Astrocyte (in vitro differentiated cells and primary cell): ENCODE measurements at regions not wholly inside any gene's neighbourhood (a gene's known extent, or its start where the extent isn't known, plus 50 kb on each side); places are given as distances from the start of the nearest gene placed in this dataset.
"Not testable (repeated sequence)": the region's sequence is repeated elsewhere in the genome, so short reads cannot be mapped to it uniquely, and the experiment has no call there.

ENCODE experiments used
- DNase-seq: peaks from one replicate; pipeline ENCODE4 v3.0.0-alpha.2; 2010; ENCODE audit warnings: low read depth
- FAIRE-seq: peaks from 2 replicates; lab custom pipeline; 2011; peaks lifted over from hg19 to GRCh38; lab: Jason Lieb, UNC
- H2AFZ ChIP-seq: 2 replicates; pipeline ENCODE4 v1.6.0; 2012; ENCODE audit warnings: low read depth, low read length, inconsistent platforms
- H3K27ac ChIP-seq: 2 replicates; pipeline ENCODE4 v1.5.1; 2011; ENCODE audit warnings: low read depth, low read length, inconsistent platforms
- H3K27me3 ChIP-seq: 2 replicates; pipeline ENCODE4 v1.6.0; 2011; ENCODE audit warnings: low read length, inconsistent platforms; ENCODE audit not compliant: insufficient read depth
- H3K36me3 ChIP-seq: 2 replicates; pipeline ENCODE4 v1.5.1; 2011; ENCODE audit warnings: low read length, inconsistent platforms; ENCODE audit not compliant: insufficient read depth
- H3K4me1 ChIP-seq: 2 replicates; pipeline ENCODE4 v1.5.1; 2011; ENCODE audit warnings: low read length, inconsistent platforms; ENCODE audit not compliant: insufficient read depth
- H3K4me2 ChIP-seq: 2 replicates; pipeline ENCODE4 v1.6.0; 2012; ENCODE audit warnings: low read length, inconsistent platforms
- H3K4me3 ChIP-seq: 2 replicates; pipeline ENCODE4 v1.5.1; 2011; ENCODE audit warnings: low read depth, mild to moderate bottlenecking, low read length, inconsistent platforms; ENCODE audit not compliant: insufficient read depth
- H3K79me2 ChIP-seq: 2 replicates; pipeline ENCODE4 v1.6.0; 2012; ENCODE audit warnings: mild to moderate bottlenecking, low read length, inconsistent platforms; ENCODE audit not compliant: insufficient read depth
- H3K9ac ChIP-seq: 2 replicates; pipeline ENCODE4 v1.6.0; 2012; ENCODE audit warnings: mild to moderate bottlenecking, low read length, inconsistent platforms
- H3K9me3 ChIP-seq: 2 replicates; pipeline ENCODE4 v1.5.1; 2012; ENCODE audit warnings: low read depth, mild to moderate bottlenecking, low read length, inconsistent platforms; ENCODE audit not compliant: insufficient read depth
- H4K20me1 ChIP-seq: 2 replicates; pipeline ENCODE4 v1.6.0; 2012; ENCODE audit warnings: low read length, inconsistent platforms; ENCODE audit not compliant: insufficient read depth
- H3K27ac Mint-ChIP-seq: one replicate; pipeline ENCODE4 v1.8.0; 2021; ENCODE audit warnings: mild to moderate bottlenecking, mixed read lengths; ENCODE audit not compliant: unreplicated experiment
- H3K27me3 Mint-ChIP-seq: one replicate; pipeline ENCODE4 v1.8.0; 2021; ENCODE audit warnings: low read depth, mixed read lengths; ENCODE audit not compliant: unreplicated experiment
- H3K36me3 Mint-ChIP-seq: one replicate; pipeline ENCODE4 v1.8.0; 2021; ENCODE audit warnings: low read depth, mixed read lengths; ENCODE audit not compliant: unreplicated experiment
- H3K4me1 Mint-ChIP-seq: one replicate; pipeline ENCODE4 v1.8.0; 2021; ENCODE audit warnings: low read depth, mixed read lengths; ENCODE audit not compliant: unreplicated experiment
- H3K4me3 Mint-ChIP-seq: one replicate; pipeline ENCODE4 v1.8.0; 2021; ENCODE audit warnings: mild to moderate bottlenecking, moderate library complexity, mixed read lengths; ENCODE audit not compliant: unreplicated experiment
- H3K9me3 Mint-ChIP-seq: one replicate; pipeline ENCODE4 v1.8.0; 2021; ENCODE audit warnings: mild to moderate bottlenecking, mixed read lengths; ENCODE audit not compliant: unreplicated experiment

GRCh38 chr1:120600442-120601041, 123.2 kb upstream of the NBPF26 start:
- H3K9me3 Mint-ChIP-seq, H3K36me3 Mint-ChIP-seq, H4K20me1 ChIP-seq, H3K4me1 ChIP-seq, H3K27ac ChIP-seq, H3K27me3 Mint-ChIP-seq, H3K4me3 ChIP-seq, H3K4me1 Mint-ChIP-seq, H3K9ac ChIP-seq, H3K4me3 Mint-ChIP-seq, DNase-seq, H3K36me3 ChIP-seq, H3K9me3 ChIP-seq, H3K27me3 ChIP-seq, FAIRE-seq, H3K79me2 ChIP-seq, H3K27ac Mint-ChIP-seq, H3K4me2 ChIP-seq, H2AFZ ChIP-seq: not testable (repeated sequence)

GRCh38 chr1:120607882-120608281, 115.9 kb upstream of the NBPF26 start:
- not testable (repeated sequence) for H3K9me3 Mint-ChIP-seq, H3K27ac Mint-ChIP-seq, H3K4me3 ChIP-seq, H3K36me3 ChIP-seq, H3K4me3 Mint-ChIP-seq, H2AFZ ChIP-seq, DNase-seq, FAIRE-seq, H3K9me3 ChIP-seq, H3K9ac ChIP-seq, H3K27me3 Mint-ChIP-seq, H3K36me3 Mint-ChIP-seq, H3K4me2 ChIP-seq, H3K4me1 ChIP-seq, H3K79me2 ChIP-seq, H4K20me1 ChIP-seq, H3K4me1 Mint-ChIP-seq, H3K27ac ChIP-seq, H3K27me3 ChIP-seq

DNA sequence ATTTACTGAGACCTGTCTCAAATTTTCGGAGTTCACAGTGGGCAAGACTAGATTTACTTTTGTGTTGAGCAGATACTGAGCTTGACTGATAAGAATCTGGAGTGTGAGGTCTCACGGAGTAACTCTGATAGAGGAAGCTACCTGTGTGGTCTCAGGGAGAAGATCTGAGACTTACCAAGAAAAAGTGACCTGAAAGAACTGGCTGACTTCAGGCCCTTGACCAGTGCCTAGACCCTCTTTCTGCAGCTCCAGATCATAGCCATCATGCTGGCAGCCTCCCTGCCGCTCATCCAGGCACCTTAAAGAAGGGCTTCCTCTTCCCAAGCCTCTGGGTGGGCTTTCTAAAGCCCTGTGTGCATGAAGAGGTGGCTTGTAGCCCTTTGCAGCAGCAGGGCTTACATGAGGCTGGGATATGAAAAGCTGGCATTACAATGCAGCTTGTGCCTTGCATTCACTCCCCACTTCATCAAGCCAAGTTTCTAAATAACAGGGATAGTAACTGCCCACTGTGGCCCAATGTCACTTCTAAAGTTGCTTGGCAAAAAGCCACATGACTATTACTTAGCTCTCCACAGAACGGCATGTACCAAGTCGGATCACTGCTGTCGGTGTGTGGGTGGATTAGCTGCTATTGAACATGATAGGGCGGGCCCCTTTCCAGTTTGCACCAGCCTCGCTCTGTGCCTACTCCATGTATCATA, 115.3 kb upstream of the NBPF26 start:
- H3K9ac ChIP-seq, H3K4me1 ChIP-seq, H3K79me2 ChIP-seq, H3K4me3 Mint-ChIP-seq, H3K27ac Mint-ChIP-seq, H3K9me3 Mint-ChIP-seq, H3K36me3 ChIP-seq, H3K27ac ChIP-seq, H3K9me3 ChIP-seq, FAIRE-seq, H4K20me1 ChIP-seq, H3K4me2 ChIP-seq, H3K4me1 Mint-ChIP-seq, H2AFZ ChIP-seq, H3K27me3 Mint-ChIP-seq, DNase-seq, H3K27me3 ChIP-seq, H3K4me3 ChIP-seq, H3K36me3 Mint-ChIP-seq: not testable (repeated sequence)

DNA sequence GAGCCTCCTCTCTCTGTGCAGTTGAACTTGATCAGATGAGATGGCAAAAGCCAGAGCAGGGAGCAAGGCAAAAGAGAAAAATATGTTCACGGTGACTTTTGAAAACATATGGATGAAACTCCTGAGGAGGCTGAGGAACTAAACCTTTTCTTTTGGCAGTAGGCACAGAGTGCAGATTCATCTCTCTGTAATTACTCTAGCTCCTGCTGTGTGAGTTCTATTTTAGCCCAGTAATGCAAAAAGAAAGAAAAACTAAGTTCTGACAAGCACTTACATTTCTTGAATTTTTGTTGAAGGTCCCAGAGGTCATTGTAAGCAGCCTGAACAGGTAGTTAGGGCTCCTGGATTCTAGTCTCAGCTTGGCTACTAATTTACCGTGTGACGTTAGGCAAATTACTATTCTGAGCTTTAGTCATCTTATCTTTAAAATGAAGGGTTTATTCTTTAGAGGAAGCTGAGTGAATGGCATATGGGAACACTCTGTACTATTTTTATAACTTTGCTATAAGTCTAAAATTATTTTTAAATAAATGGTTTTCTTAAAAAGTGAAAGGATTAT, 114.7 kb upstream of the NBPF26 start:
- FAIRE-seq, result not testable (repeated sequence)

DNA sequence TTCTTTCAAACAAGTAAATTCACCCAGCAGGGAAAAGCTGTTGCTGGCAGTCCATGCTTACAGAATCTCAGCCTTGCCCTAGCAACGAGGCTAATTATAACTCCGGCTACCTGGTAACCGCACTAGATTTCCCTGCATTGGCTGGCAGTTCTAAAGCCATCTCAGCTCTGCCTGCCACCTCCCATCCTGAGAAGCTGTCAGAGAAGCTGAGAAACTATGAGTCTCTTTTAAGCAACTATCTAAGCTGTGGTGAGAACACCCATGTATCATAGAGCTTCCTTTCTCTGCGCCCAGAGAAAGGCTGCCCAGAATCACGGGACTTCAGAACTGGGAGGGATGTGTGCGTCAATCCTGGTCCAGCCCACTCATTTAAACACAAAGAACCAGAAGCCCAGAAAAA, 113.9 kb upstream of the NBPF26 start:
- H3K79me2 ChIP-seq, H3K27ac Mint-ChIP-seq, H3K27ac ChIP-seq, H3K9me3 Mint-ChIP-seq, H3K36me3 ChIP-seq, H3K9ac ChIP-seq, H3K4me1 Mint-ChIP-seq, H3K27me3 ChIP-seq, H3K4me2 ChIP-seq, H3K36me3 Mint-ChIP-seq, H2AFZ ChIP-seq, H3K4me1 ChIP-seq, H3K9me3 ChIP-seq, H3K27me3 Mint-ChIP-seq, H3K4me3 ChIP-seq, H3K4me3 Mint-ChIP-seq, H4K20me1 ChIP-seq, DNase-seq, FAIRE-seq: not testable (repeated sequence)

More for the DNA sequence above, 114.7 kb upstream of the NBPF26 start:
- not testable (repeated sequence) for H3K36me3 ChIP-seq, H3K27ac Mint-ChIP-seq, H3K27ac ChIP-seq, DNase-seq, H3K4me3 Mint-ChIP-seq, H3K27me3 ChIP-seq, H3K9me3 Mint-ChIP-seq, H3K4me3 ChIP-seq, H3K4me1 ChIP-seq, H3K36me3 Mint-ChIP-seq, H2AFZ ChIP-seq, H3K27me3 Mint-ChIP-seq, H3K4me1 Mint-ChIP-seq, H3K9me3 ChIP-seq, H3K79me2 ChIP-seq, H3K9ac ChIP-seq, H4K20me1 ChIP-seq, H3K4me2 ChIP-seq
